ENCODE measurements at regions not wholly inside any gene's neighbourhood (a gene's known extent, or its start where the extent isn't known, plus 50 kb on each side); places are given as distances from the start of the nearest gene placed in this dataset.

DNA sequence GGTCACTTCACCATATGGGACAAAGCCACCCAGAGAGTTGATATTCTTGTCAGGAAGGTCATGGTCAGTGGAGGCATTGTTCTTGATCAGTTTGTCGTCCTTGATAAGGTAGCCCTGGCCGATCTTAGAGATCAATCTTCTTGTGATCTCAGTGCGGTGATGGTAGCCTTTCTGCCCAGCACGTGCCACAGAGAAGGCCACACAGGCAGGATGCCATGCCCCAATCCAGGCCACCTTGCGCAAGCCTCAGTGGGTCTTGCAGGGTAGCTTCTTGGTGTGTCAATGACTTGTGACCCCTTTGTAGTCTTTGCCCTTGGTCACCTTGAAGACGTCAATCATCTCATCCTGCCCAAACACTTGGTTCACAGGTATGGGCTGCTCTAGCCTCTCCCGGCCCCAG is 143.9 kb upstream of the ASB18 start:
- TF ChIP-seq, protein P1, sequence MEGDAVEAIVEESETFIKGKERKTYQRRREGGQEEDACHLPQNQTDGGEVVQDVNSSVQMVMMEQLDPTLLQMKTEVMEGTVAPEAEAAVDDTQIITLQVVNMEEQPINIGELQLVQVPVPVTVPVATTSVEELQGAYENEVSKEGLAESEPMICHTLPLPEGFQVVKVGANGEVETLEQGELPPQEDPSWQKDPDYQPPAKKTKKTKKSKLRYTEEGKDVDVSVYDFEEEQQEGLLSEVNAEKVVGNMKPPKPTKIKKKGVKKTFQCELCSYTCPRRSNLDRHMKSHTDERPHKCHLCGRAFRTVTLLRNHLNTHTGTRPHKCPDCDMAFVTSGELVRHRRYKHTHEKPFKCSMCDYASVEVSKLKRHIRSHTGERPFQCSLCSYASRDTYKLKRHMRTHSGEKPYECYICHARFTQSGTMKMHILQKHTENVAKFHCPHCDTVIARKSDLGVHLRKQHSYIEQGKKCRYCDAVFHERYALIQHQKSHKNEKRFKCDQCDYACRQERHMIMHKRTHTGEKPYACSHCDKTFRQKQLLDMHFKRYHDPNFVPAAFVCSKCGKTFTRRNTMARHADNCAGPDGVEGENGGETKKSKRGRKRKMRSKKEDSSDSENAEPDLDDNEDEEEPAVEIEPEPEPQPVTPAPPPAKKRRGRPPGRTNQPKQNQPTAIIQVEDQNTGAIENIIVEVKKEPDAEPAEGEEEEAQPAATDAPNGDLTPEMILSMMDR (IDR thresholded peaks at IDR 0.05; ENCODE audit: poor library complexity, severe bottlenecking): no peak
- TF ChIP-seq POLR2AphosphoS5 (IDR thresholded peaks at IDR 0.05) (no peak), RAD21 (conservative IDR thresholded peaks at IDR 0.05) (no peak), SMC3 (conservative IDR thresholded peaks at IDR 0.05; ENCODE audit: poor library complexity) (no peak), EZH2 (IDR thresholded peaks at IDR 0.05; ENCODE audit: borderline replicate concordance, insufficient read depth, low read length, poor library complexity, severe bottlenecking) (no peak), TAF1 (IDR thresholded peaks at IDR 0.05; ENCODE audit: low read depth) (no peak)

Measured in neural cell (in vitro differentiated cells).